ENCODE measurements at regions not wholly inside any gene's neighbourhood (a gene's known extent, or its start where the extent isn't known, plus 50 kb on each side); places are given as distances from the start of the nearest gene placed in this dataset.

DNA sequence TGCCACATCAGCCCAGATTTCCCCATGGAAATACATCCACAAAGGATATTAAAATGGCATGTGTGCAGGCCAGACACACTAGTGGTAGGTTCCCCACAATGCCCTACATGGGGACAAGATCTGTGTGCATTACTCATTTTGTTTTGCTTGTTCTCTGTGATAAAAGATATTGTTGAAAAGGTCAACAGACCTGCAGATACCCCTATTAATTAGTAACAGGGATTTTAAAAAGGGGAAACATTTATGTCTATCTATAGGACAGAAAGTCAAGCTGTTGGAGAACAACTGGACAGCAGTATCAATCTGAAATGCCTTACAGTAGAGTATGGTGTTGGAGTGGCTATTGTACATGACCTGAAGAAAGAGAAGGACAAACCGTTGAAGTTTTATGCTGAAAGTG lies 596.0 kb upstream of the GRM7 start:
- Histone ChIP-seq H3K27me3 (ENCODE audit: low read depth) (no peaks in the 10 kb centered on the region), H3K9me3 (replicated peaks) (no peaks in the 10 kb centered on the region), H3K36me3 (no peaks in the 10 kb centered on the region), H3K27ac (replicated peaks) (no peak overlapping the region), H3K4me1 (no peaks in the 10 kb centered on the region), H3K4me3 (no peak overlapping the region)
- TF ChIP-seq, protein P1, sequence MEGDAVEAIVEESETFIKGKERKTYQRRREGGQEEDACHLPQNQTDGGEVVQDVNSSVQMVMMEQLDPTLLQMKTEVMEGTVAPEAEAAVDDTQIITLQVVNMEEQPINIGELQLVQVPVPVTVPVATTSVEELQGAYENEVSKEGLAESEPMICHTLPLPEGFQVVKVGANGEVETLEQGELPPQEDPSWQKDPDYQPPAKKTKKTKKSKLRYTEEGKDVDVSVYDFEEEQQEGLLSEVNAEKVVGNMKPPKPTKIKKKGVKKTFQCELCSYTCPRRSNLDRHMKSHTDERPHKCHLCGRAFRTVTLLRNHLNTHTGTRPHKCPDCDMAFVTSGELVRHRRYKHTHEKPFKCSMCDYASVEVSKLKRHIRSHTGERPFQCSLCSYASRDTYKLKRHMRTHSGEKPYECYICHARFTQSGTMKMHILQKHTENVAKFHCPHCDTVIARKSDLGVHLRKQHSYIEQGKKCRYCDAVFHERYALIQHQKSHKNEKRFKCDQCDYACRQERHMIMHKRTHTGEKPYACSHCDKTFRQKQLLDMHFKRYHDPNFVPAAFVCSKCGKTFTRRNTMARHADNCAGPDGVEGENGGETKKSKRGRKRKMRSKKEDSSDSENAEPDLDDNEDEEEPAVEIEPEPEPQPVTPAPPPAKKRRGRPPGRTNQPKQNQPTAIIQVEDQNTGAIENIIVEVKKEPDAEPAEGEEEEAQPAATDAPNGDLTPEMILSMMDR (IDR thresholded peaks at IDR 0.05; ENCODE audit: borderline replicate concordance) = no peak
- intact Hi-C loops (cut with micrococcal nuclease) = no loop called here
- DNase-seq = no peak

DNA sequence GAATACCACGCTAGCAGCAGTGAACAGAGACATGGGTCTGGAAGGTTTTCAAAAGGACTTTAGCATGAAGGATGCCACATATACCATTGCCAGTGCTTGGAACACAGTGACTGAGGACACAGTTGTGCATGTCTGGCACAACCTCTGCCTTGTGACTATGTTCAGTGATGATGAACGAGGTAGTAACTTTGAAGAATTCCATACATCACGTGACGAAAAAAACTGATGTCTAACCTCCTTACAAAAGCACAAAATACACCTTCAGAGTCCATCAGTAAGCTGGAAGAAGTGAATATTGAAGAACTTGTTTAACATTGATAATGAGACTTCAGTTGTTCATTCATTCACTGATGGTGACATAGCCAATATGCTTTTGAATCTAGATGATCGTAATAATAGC lies 594.8 kb upstream of the GRM7 start:
- intact Hi-C loops (cut with micrococcal nuclease) = no loop called here

DNA sequence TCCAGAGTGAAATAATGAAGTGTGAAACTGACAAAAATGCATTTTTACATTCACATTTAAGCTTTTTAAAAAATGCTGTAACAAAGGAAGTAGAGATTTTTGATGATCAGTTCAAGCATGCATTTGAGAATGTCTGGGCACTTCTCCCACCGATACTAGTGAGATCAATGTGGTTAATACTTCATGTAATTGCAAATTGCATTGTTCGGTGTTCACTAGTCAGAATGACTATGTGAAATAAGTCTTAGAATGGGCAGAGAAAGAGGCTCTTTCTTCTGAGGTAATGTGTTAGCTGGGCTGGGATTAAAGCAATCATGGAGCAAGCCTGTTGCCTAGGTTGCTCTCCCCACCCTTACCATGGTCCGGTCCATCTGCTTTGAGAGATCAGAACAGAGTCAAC lies 587.0 kb upstream of the GRM7 start:
- TF ChIP-seq, protein P1 (IDR thresholded peaks at IDR 0.05; ENCODE audit: borderline replicate concordance) = no peak
- Histone ChIP-seq H3K4me1 (no peaks in the 10 kb centered on the region), H3K27me3 (ENCODE audit: low read depth) (no peaks in the 10 kb centered on the region), H3K4me3 (no peak overlapping the region), H3K9me3 (replicated peaks) (peaks cover 5% of the 10 kb centered on the region), H3K36me3 (no peaks in the 10 kb centered on the region), H3K27ac (replicated peaks) (no peak overlapping the region)
- intact Hi-C loops (cut with micrococcal nuclease) = no loop called here
- DNase-seq = no peak

More for the DNA sequence above, 594.8 kb upstream of the GRM7 start:
- Histone ChIP-seq H3K4me3 (no peak overlapping the region), H3K27ac (replicated peaks) (no peak overlapping the region), H3K27me3 (ENCODE audit: low read depth) (no peaks in the 10 kb centered on the region), H3K36me3 (no peaks in the 10 kb centered on the region), H3K9me3 (replicated peaks) (no peaks in the 10 kb centered on the region), H3K4me1 (no peaks in the 10 kb centered on the region)
- DNase-seq = no peak
- TF ChIP-seq, protein P1 (IDR thresholded peaks at IDR 0.05; ENCODE audit: borderline replicate concordance) = no peak

DNA sequence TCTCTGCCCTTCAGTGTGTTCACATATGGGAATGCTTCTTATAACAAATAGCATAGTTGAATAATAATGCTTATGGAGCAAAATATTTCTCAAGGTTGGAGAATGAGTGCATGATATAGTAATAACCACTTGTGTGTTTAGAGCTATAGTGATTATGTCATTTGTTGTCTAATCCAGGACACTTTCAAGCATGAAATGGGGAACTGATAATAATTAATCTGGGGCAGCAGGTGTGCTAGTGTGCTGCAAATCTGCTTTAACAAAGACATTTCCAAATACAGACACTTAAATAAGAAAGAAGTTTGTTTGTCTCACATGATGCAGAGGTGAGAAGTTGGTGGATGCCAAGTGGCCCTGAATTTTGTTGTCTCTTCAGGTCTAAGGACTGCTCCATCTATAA lies 579.3 kb upstream of the GRM7 start:
- Histone ChIP-seq H3K27ac (replicated peaks) (no peak overlapping the region), H3K36me3 (no peaks in the 10 kb centered on the region), H3K4me3 (no peak overlapping the region), H3K9me3 (replicated peaks) (no peaks in the 10 kb centered on the region), H3K27me3 (ENCODE audit: low read depth) (no peaks in the 10 kb centered on the region), H3K4me1 (no peaks in the 10 kb centered on the region)
- TF ChIP-seq, protein P1 (IDR thresholded peaks at IDR 0.05; ENCODE audit: borderline replicate concordance) = no peak
- no peak for DNase-seq
- intact Hi-C loops (cut with micrococcal nuclease) = no loop called here

DNA sequence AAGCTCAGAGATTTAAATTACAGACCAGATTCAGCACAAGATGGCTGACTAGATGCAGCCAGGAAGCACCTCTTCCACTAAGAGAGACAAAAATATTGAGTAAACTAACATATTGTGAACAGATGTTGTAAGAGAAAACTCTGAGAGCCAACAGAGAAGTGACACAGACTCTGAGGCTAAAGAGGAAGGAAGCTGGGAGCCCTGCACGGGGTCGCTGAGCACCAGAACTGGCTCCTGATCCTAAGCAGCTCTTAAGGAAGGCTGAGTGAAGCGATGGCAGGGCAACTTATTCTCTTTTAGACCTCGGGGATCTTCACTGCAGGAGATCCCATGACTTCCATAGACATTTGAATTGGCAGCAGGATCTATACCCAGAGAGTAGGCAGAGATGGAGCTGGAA lies 578.0 kb upstream of the GRM7 start:
- H3K4me3 ChIP-seq = no peak overlapping the region
- H3K27me3 ChIP-seq (ENCODE audit: low read depth) = no peaks in the 10 kb centered on the region
- intact Hi-C loops (cut with micrococcal nuclease) = no loop called here
- H3K27ac ChIP-seq (replicated peaks) = no peak overlapping the region
- TF ChIP-seq, protein P1 (IDR thresholded peaks at IDR 0.05; ENCODE audit: borderline replicate concordance) = no peak
- no peak for DNase-seq
- no peaks in the 10 kb centered on the region for H3K36me3 ChIP-seq
- no peaks in the 10 kb centered on the region for H3K4me1 ChIP-seq
- no peaks in the 10 kb centered on the region for H3K9me3 ChIP-seq (replicated peaks)

Measured in left ventricle myocardium inferior (tissue), 1 donor.